Upper lobe of left lung (tissue), 4 donors: ENCODE measurements at regions not wholly inside any gene's neighbourhood (a gene's known extent, or its start where the extent isn't known, plus 50 kb on each side); places are given as distances from the start of the nearest gene placed in this dataset.

Experiments used
- POLR2A ChIP-seq, 4 donors: fragments of 450-650 bp; IDR thresholded peaks; one replicate each; pipeline ENCODE4 v1.5.1; 2016 to 2017; ENCODE audit warnings: antibody characterized with exemption in 4 of 4, mild to moderate bottlenecking in 2 of 4
- TF ChIP-seq, protein P1 (sequence below), 6 experiments: fragments of 450-650 bp in 4 of 6; fragments of 200-600 bp in 2 of 6; sonication (generic) in 2 of 6; IDR thresholded peaks; one replicate each; pipeline ENCODE4 v1.5.1; 2016 to 2019; ENCODE audit warnings: antibody characterized with exemption in 6 of 6

GRCh38 chr18:76672627-76673026 is 149.7 kb upstream of the ZNF236 start:
- TF ChIP-seq POLR2A (IDR thresholded peaks at IDR 0.05) = no peak
- TF ChIP-seq, protein P1, sequence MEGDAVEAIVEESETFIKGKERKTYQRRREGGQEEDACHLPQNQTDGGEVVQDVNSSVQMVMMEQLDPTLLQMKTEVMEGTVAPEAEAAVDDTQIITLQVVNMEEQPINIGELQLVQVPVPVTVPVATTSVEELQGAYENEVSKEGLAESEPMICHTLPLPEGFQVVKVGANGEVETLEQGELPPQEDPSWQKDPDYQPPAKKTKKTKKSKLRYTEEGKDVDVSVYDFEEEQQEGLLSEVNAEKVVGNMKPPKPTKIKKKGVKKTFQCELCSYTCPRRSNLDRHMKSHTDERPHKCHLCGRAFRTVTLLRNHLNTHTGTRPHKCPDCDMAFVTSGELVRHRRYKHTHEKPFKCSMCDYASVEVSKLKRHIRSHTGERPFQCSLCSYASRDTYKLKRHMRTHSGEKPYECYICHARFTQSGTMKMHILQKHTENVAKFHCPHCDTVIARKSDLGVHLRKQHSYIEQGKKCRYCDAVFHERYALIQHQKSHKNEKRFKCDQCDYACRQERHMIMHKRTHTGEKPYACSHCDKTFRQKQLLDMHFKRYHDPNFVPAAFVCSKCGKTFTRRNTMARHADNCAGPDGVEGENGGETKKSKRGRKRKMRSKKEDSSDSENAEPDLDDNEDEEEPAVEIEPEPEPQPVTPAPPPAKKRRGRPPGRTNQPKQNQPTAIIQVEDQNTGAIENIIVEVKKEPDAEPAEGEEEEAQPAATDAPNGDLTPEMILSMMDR (IDR thresholded peaks at IDR 0.05) = no peak
